GM20000 (cell line): ENCODE measurements at regions not wholly inside any gene's neighbourhood (a gene's known extent, or its start where the extent isn't known, plus 50 kb on each side); places are given as distances from the start of the nearest gene placed in this dataset.

ENCODE experiments used
- DNase-seq: peaks from one replicate; pipeline ENCODE4 v3.0.0; 2012; ENCODE audit warnings: low spot score
- CTCF ChIP-seq: IDR thresholded peaks from 2 replicates; pipeline ENCODE4 v1.5.1; 2012; ENCODE audit warnings: mild to moderate bottlenecking, control low read depth; ENCODE audit errors: extremely low read depth, missing control alignments

- DNase-seq, result no peak
- no peak for TF ChIP-seq CTCF
Observed at GRCh38 chr3:189057369-189057768, 114.4 kb upstream of the TPRG1 start.

- DNase-seq, result no peak
- TF ChIP-seq CTCF, result no peak
Observed at GRCh38 chr3:189058071-189058470, 113.7 kb upstream of the TPRG1 start.

- no peak for DNase-seq
- no peak for TF ChIP-seq CTCF
Observed at GRCh38 chr3:189070965-189071364, 100.8 kb upstream of the TPRG1 start.

- no peak for DNase-seq
- TF ChIP-seq CTCF, result no peak
Observed at GRCh38 chr3:189071446-189071845, 100.3 kb upstream of the TPRG1 start.

GRCh38 chr3:189076449-189076848 lies 95.3 kb upstream of the TPRG1 start:
- TF ChIP-seq CTCF, result no peak

GRCh38 chr3:189080745-189081144 lies 91.0 kb upstream of the TPRG1 start:
- TF ChIP-seq CTCF, result no peak
- DNase-seq, result no peak

More at GRCh38 chr3:189076449-189076848, 95.3 kb upstream of the TPRG1 start:
- no peak for DNase-seq

- TF ChIP-seq CTCF, result no peak
- no peak for DNase-seq
Observed at GRCh38 chr3:189082666-189083427, 88.9 kb upstream of the TPRG1 start.
